DOHH2 (cell line): ENCODE measurements at regions not wholly inside any gene's neighbourhood (a gene's known extent, or its start where the extent isn't known, plus 50 kb on each side); places are given as distances from the start of the nearest gene placed in this dataset.

Experiments used
- EZH2phosphoT487 ChIP-seq: fragments of 200-600 bp; sonication (generic); IDR thresholded peaks from 2 replicates; pipeline ENCODE4 v1.6.1; 2017; ENCODE audit warnings: borderline replicate concordance, mild to moderate bottlenecking, antibody characterized with exemption, low read length, moderate library complexity, mixed read lengths
- TF ChIP-seq, protein P1 (sequence below): fragments of 200-600 bp; sonication (generic); IDR thresholded peaks from one replicate; pipeline ENCODE4 v1.5.1; 2014; ENCODE audit warnings: antibody characterized with exemption, mild to moderate bottlenecking, low read depth, low read length; ENCODE audit not compliant: poor library complexity, severe bottlenecking

DNA sequence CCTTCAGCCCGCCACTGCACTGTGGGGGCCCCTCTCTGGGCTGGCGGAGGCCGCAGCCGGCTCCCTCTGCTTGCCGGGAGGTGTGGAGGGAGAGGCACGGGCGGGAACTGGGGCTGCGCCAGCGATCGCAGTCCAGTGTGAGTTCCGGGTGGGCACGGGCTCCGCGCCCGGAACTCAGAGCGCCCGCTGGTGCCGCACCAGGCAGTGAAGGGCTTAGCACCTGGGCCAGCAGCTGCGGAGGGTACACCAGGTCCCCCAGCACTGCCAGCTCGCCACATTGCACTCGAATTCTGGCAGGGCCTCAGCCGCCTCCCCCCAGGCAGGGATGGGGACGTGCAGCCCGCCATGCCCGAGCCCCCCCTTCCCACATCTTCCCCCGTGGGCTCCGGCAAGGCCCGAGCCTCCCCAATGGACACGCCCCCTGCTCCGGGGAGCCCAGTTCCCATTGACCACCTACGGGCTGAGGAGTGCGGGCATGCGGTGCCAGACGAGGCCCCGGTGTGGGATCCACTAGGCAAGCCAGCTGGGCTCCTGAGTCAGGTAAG, 135.9 kb upstream of the RFC3 start:
- TF ChIP-seq, protein P1, sequence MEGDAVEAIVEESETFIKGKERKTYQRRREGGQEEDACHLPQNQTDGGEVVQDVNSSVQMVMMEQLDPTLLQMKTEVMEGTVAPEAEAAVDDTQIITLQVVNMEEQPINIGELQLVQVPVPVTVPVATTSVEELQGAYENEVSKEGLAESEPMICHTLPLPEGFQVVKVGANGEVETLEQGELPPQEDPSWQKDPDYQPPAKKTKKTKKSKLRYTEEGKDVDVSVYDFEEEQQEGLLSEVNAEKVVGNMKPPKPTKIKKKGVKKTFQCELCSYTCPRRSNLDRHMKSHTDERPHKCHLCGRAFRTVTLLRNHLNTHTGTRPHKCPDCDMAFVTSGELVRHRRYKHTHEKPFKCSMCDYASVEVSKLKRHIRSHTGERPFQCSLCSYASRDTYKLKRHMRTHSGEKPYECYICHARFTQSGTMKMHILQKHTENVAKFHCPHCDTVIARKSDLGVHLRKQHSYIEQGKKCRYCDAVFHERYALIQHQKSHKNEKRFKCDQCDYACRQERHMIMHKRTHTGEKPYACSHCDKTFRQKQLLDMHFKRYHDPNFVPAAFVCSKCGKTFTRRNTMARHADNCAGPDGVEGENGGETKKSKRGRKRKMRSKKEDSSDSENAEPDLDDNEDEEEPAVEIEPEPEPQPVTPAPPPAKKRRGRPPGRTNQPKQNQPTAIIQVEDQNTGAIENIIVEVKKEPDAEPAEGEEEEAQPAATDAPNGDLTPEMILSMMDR = no peak
- no peak for TF ChIP-seq EZH2phosphoT487
